GM04503 (cell line): ENCODE measurements at regions not wholly inside any gene's neighbourhood (a gene's known extent, or its start where the extent isn't known, plus 50 kb on each side); places are given as distances from the start of the nearest gene placed in this dataset.

Source experiments
- DNase-seq: peaks from one replicate; pipeline ENCODE4 v3.0.0-alpha.2; 2012; ENCODE audit warnings: low read depth

DNA sequence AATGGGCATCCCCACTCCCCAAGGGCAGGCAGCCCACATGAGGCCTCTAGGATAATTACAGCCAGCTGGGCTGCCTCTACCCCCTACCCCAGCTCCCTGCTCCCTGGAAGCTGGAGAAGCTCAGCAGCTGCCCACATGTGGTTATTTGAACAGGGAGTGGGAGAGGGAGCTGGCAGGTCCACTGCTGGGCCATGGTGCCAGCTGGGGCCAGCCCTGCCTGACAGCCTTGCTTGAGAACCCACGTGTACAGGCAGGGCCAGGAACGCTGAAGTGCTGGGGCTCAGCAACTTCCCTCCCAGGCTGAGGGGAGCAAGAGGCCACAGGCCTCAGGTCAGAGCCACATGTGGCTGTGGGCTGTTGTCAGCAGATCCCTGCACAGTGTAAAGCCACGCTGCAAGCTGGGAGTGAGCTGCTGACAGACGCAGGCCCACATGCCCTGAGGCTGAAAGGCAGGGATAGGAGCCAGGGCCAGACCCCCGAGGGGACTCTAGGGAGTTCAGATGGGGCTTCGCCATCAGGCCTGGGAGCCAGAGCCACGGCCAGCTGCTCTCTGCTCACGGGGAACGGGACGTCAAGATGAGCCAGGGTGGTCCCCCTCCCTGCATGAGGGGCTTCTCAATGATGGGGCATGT, 129.0 kb downstream of the SYF2 start:
- no peak for DNase-seq

DNA sequence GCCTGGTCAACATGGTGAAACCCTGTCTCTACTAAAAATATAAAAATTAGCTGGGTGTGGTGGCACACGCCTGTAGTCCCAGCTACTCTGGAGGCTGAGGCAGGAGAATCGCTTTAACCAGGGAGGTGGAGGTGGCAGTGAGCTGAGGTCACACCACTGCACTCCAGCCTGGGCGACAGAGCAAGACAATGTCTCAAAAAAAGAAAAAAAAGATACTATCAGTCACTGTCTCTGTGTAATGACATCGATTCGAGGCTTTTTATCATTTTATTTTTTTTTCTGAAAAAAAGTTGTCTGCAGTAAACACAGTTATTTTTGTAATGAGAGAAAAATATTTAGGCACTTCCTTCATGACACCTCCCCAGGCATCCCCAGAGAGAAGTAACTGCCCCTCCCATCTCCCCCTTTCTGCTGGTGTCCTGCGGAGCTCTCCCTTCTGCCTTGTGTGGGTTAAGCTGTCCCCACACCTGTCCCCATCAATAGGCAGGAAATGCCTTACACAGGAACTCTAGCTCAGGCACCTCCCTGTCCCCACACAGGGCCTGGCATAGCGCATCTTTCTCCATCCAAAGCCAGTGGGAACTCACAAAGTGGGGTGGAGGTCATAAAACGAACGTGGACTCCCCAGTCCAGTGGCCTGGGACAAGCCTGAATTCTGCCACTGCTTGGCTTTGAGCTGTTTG, 132.0 kb downstream of the SYF2 start:
- no peak for DNase-seq

- no peak for DNase-seq
Measured at GRCh38 chr1:25099343-25099951, 132.9 kb downstream of the SYF2 start.

DNA sequence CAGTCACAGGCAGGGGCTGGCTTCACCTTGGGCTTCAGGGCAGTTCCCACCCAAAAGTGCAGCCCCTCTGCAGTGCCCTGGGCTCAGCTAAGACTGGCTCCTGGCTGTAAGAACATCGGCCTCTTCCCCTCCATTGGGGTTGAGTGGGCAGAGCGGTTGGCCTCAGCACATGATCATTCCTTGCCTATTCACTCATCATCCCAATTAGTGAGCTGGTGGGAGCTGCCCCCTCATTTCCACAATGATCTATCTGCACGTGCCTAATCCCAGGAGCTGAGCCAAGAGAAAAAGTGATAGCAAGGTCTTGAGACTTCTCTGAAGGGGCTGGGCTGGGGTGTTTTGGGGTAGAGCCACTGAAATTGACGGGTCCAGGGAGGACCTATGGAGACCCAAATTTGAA, 133.6 kb downstream of the SYF2 start:
- no peak for DNase-seq

DNA sequence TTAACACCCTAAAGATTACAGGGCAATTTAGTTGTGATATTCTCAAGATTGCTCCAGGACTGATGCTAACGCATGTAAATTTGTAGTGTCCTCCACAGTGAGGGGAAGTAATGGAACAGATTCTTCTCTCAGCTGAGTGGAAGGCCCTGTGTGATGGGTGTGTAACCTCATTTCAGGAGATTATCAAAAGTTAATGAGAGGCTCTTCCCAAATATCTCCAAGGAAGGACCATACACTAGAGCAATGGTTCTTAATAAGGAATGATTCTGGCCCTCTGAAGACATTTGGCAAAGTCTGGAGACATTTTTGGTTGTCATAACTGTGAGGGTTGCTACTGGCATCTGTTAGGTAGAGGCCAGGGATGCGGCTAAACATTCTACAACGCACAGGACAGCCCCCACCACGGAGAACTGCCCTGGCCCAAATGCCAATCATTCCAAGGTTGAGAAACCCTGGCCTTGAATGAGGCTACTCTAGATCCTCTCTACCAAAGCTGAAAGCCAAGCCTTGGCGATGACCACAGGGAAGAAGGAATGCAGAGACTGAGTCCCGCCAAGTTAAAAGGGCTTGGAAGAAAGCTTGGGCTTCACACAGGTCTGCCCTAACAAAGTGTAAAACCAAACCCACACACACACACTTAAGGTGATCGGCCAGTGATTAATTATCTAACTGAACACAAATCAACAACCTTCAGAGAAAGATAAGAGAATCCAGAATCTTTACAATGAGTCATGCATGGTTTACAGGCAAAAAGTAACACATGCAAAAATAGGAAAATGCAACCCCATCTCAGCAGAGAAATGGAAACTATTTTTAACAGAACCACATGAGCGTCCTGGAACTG, 135.8 kb downstream of the SYF2 start:
- peak; percentile 45 for DNase-seq

DNA sequence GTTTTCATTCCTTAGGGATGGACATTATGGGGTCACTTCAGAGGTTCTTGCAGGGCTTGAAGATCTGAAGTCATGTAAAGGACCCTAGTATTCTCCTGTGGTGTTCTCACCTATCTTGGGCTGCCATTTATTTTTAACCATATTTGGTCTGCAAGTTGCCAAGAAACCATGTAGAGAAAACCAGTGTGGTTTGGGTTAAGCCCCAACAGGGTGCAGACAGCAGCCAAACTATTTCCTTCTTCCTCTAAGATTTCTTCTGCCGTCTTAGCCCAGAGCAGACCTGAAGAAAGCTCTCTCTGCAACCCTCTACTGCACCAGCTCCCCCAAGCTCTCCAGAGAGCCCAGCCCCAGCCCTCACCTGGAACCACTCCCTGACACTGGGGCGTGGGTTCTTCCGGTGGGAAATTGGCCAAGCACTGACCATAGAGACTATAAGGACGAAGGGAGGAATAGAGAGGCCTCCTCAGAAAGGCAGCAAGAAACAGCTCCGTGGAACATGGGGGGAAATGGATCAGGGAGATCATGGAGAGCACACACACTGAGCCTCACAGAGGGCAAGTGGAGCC, 136.6 kb downstream of the SYF2 start:
- DNase-seq = no peak

GRCh38 chr1:25094995-25095394, 137.3 kb downstream of the SYF2 start:
- DNase-seq = no peak

- no peak for DNase-seq
Measured at GRCh38 chr1:25094229-25094628, 138.1 kb downstream of the SYF2 start.

- DNase-seq = no peak
Measured at GRCh38 chr1:25091658-25092057, 140.6 kb downstream of the SYF2 start.

DNA sequence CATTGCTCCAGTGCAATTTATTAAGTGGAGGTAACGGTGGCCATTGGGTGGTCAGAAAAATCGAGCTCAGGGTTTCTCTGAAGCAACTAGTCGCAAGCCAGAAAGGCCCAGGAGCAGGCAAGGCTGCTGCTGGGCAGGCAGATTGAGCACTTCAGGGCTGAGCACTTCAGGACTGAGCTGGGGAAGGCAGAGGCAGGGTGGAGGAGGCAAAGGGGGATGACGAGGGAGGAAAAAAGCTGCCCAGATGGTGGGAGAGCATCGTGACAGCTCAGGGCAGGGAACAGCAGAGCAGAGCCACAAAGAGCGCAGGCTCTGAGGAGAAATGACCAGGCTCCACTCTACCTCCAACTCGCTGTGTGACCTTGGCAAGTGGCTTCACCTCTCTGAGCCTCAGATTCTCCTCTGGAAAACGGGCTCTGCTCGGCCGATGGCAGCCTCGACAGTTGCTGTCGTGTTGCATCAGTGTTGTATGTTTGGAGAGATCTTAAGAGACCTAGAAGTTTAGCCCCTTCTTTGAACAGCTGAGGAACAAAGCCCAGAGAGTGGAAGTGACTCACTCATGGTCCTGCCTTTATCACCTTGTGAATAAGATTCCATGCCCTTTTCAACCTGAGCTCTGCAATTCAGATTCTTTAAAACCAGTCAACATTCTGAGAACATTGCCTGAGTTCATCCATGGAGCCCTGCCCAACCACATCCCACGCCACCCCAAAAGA, 141.4 kb downstream of the SYF2 start:
- DNase-seq = no peak

DNA sequence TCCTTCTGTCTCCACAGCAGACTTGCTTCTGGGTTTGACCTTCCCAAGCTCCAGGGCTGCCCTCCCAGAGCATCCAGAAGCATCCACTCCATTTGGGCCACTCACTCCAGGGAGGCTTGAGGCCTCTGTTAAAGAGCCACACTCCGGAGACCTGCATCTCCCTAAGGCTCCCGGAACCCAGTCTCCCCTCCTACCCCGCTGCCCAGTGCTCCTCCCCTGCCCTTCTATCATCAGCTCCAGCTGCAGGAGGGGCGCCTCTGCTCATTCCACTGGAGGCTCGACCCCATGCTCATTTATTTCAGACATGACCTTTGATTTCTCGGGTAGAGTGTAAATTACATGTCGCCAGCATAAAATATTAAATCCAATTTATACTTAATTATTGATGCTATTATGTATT, 142.5 kb downstream of the SYF2 start:
- no peak for DNase-seq

DNA sequence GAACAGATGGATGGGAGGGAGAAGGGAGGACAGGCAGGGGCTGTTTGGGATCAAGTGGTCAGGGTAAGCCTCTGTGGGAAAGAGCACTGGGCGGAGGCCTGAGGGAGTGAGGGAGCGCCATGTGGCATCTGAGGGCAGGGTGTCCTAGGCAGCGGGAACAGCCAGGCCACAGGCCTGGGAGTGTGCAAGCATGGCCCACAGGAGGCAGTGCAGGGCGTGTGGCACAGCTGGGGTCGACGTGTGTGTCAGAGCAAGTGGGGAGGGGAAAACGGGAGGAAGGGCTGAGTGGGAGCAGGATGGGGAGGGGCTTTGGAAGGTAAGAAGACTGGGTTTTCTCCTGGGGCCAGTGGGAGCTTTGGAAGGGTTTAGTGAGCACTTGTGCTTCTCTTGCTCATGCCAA, 143.4 kb downstream of the SYF2 start:
- no peak for DNase-seq

DNA sequence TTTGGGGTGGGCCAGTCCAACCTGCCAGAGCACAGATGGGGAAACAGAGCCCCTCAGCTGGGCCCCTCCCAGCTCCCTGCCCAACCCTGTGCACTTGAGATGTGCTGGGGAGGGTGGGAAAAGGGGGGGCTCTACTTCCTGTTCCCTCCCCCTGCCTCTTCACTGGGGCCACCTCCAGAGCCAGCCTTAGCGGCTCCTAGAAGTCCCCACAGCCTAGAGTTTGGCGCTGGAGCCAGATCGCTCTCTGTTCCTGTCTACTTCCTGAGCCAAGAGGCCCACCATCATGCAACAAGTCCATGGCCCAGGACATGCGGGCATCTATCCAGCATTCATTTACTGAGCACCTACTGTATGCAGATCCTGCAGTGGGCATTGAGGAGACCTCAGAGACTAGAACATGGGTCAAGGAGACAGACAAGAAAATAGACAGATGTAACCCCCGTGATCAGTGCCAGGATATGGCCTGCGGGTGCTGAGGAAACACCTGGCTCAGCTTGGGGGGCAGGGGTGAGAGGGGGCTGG, 144.1 kb downstream of the SYF2 start:
- DNase-seq = no peak

DNA sequence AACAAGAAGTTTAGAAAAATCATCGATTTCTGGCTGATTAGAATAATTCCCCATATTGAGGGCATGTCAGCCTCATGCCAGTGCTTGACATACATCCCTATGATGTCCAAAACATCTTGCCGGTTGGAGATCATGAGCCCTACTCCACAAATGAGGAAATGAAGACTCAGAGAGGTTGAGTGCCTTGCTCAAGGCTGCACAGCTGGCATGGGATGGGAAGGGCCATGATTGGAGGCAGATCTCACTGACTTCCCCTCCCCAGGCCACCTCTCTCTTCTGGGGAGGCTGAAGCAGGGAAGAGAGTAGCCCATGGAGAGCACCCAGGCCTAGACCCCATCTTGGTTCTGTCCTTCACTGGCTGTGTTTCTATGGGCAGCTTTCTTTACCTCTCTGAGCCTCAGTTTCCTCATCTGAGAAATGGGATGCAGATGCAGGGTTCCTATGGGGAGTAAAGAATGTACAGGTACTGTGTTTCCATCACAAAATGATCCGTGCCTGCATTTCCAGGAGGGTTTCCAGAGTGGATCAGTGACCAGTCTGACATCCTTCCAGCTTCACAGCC, 145.7 kb downstream of the SYF2 start:
- DNase-seq = no peak

DNA sequence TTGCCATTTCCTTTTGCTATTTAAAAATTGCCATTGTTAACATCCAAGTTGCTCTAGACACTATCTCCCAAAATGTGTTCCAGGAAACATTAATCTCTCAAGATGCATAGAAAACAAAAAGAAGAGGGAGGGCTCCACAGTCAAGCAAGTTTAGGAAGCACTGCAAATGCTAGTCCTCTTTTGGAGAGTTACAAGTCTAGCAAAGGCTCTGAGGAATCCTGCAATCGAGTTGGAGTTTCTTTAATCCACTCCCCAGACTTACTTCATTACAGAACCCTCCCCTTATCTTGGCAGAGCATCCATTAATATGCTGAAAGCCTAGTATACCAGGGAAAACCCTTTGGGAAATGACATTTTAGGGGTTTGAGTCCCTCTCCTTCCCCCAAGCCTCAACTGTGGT, 147.9 kb downstream of the SYF2 start:
- no peak for DNase-seq

- DNase-seq = no peak
Measured at GRCh38 chr1:25083481-25084345, 148.6 kb downstream of the SYF2 start.

DNA sequence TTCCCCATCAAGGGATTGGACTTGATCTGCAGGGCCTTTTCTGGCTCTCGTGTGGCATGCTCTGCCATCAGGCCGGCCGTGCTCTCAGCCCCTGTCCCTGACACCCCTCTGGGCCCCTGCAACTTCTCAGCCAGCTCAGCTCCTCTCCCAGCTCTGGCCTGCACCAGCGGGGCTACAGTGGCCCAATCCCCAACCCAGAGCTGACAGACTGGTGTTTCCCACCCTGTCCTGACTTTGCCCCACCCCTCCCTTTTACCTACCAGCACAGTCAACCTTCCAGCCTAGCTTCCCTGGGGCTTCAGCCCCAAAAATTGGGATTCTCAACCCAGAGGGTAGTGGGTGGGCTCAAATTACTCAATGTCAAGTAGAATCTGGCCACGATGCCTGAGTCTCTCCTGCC, 149.3 kb downstream of the SYF2 start:
- DNase-seq = no peak

- DNase-seq = no peak
Measured at GRCh38 chr1:25082216-25082899, 149.9 kb downstream of the SYF2 start.

DNA sequence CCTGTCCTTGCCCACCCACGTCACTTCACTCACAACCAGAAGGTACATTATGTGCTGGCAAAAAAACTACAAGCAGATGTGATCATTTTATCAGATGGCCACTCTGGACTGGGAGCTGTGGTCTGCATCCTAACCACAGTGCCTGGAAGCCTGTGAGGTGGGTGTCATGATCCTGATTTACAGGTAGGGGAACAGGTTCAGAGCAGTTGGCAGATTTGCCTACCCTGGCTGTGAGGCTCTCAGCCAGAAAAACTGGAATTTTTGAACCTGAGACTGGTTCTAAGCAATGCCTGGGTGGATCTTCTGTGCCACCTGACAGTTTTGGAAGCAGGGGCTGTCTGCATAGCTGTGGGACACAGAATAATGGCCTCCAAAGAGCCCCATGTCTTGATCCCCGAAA, 150.8 kb downstream of the SYF2 start:
- DNase-seq = no peak
